ENCODE measurements at regions not wholly inside any gene's neighbourhood (a gene's known extent, or its start where the extent isn't known, plus 50 kb on each side); places are given as distances from the start of the nearest gene placed in this dataset.

- Histone ChIP-seq H3K9me3 (ENCODE audit: low read length) (no peaks in the 10 kb centered on the region), H2AFZ (ENCODE audit: low read length) (no peak overlapping the region), H4K20me1 (ENCODE audit: low read length) (no peaks in the 10 kb centered on the region), H3K4me2 (ENCODE audit: low read length) (no peak overlapping the region), H3K79me2 (ENCODE audit: low read length) (no peaks in the 10 kb centered on the region), H3K4me3 (ENCODE audit: low read length) (no peak overlapping the region), H3K27ac (ENCODE audit: low read length) (no peak overlapping the region), H3F3A (ENCODE audit: low read length, unreplicated experiment) (no peaks in the 10 kb centered on the region), H3K9me2 (replicated peaks; ENCODE audit: low read length) (no peaks in the 10 kb centered on the region), H3K4me1 (ENCODE audit: insufficient read depth, low read length) (no peaks in the 10 kb centered on the region), H3K36me3 (ENCODE audit: low read depth, low read length) (no peaks in the 10 kb centered on the region), H3K9ac (ENCODE audit: low read length) (no peak overlapping the region), H3K27me3 (ENCODE audit: low read length) (peaks cover 44% of the 10 kb centered on the region)
- no peak for TF ChIP-seq CTCF (conservative IDR thresholded peaks at IDR 0.05; ENCODE audit: low read depth, low read length)
- TF ChIP-seq EZH2 (IDR thresholded peaks at IDR 0.05; ENCODE audit: low read length, unreplicated experiment): no peak
- no peak for TF ChIP-seq EZH2phosphoT487 (IDR thresholded peaks at IDR 0.05; ENCODE audit: borderline replicate concordance, low read length)
- no TSS peak for BruUV-seq (replicated peaks)
- no peak for ATAC-seq
- ChIA-PET POLR2A (ENCODE audit: unreplicated experiment) (no interaction called here), CTCF (no interaction called here)
- intact Hi-C loops (cut with micrococcal nuclease): no loop called here
- DNase-seq: no peak
Measured at GRCh38 chr5:2111569-2112105, 228.9 kb upstream of the IRX4 start.

DNA sequence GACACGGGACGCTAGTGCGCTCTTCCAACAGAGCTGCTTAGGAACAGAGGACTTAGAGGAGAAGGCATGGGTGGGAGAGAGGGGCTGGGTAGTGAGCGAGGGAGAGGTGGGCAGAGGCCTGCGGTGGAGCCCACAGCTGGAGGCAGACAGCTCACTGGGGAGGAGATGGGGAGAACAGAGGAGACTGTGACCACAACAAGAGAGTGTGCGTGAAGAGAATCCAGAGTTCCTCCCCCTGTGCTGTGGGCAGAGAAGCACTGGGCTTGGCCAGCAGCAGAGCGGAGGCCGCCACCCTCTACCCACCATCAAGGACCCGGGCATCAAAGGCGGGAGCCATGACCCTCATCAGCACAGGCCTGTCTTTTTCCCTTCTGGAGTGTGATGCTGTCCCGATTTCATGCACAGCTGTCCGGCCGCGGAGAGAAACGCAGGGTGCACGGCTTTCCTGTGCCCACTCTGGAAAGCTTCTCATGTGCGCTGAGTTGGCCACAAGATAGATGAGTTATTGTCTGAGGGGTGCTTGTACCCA is 228.3 kb upstream of the IRX4 start:
- TF ChIP-seq CTCF (conservative IDR thresholded peaks at IDR 0.05; ENCODE audit: low read depth, low read length) (no peak), EZH2phosphoT487 (IDR thresholded peaks at IDR 0.05; ENCODE audit: borderline replicate concordance, low read length) (no peak), EZH2 (IDR thresholded peaks at IDR 0.05; ENCODE audit: low read length, unreplicated experiment) (no peak)
- Histone ChIP-seq H3K27ac (ENCODE audit: low read length) (no peak overlapping the region), H3K9me3 (ENCODE audit: low read length) (no peaks in the 10 kb centered on the region), H3K4me2 (ENCODE audit: low read length) (no peak overlapping the region), H2AFZ (ENCODE audit: low read length) (no peak overlapping the region), H3K9me2 (replicated peaks; ENCODE audit: low read length) (no peaks in the 10 kb centered on the region), H3K36me3 (ENCODE audit: low read depth, low read length) (no peaks in the 10 kb centered on the region), H3K27me3 (ENCODE audit: low read length) (peaks cover 44% of the 10 kb centered on the region), H3K9ac (ENCODE audit: low read length) (no peak overlapping the region), H4K20me1 (ENCODE audit: low read length) (no peaks in the 10 kb centered on the region), H3K4me3 (ENCODE audit: low read length) (no peak overlapping the region), H3K4me1 (ENCODE audit: insufficient read depth, low read length) (no peaks in the 10 kb centered on the region), H3F3A (ENCODE audit: low read length, unreplicated experiment) (no peaks in the 10 kb centered on the region), H3K79me2 (ENCODE audit: low read length) (no peaks in the 10 kb centered on the region)
- ChIA-PET CTCF (no interaction called here), POLR2A (ENCODE audit: unreplicated experiment) (no interaction called here)
- ATAC-seq: no peak
- DNase-seq: no peak
- BruUV-seq (replicated peaks): no TSS peak
- intact Hi-C loops (cut with micrococcal nuclease): no loop called here

- Histone ChIP-seq H3K27ac (ENCODE audit: low read length) (no peak overlapping the region), H3K4me2 (ENCODE audit: low read length) (no peak overlapping the region), H3K4me3 (ENCODE audit: low read length) (no peak overlapping the region), H3K9me3 (ENCODE audit: low read length) (no peaks in the 10 kb centered on the region), H3K9ac (ENCODE audit: low read length) (no peak overlapping the region), H3F3A (ENCODE audit: low read length, unreplicated experiment) (no peaks in the 10 kb centered on the region), H3K27me3 (ENCODE audit: low read length) (peaks cover 44% of the 10 kb centered on the region), H4K20me1 (ENCODE audit: low read length) (no peaks in the 10 kb centered on the region), H3K36me3 (ENCODE audit: low read depth, low read length) (no peaks in the 10 kb centered on the region), H3K9me2 (replicated peaks; ENCODE audit: low read length) (no peaks in the 10 kb centered on the region), H3K4me1 (ENCODE audit: insufficient read depth, low read length) (no peaks in the 10 kb centered on the region), H3K79me2 (ENCODE audit: low read length) (no peaks in the 10 kb centered on the region), H2AFZ (ENCODE audit: low read length) (no peak overlapping the region)
- CTCF ChIA-PET: no interaction called here
- BruUV-seq (replicated peaks): no TSS peak
- TF ChIP-seq CTCF (conservative IDR thresholded peaks at IDR 0.05; ENCODE audit: low read depth, low read length): no peak
- TF ChIP-seq EZH2 (IDR thresholded peaks at IDR 0.05; ENCODE audit: low read length, unreplicated experiment): no peak
- TF ChIP-seq EZH2phosphoT487 (IDR thresholded peaks at IDR 0.05; ENCODE audit: borderline replicate concordance, low read length): no peak
- POLR2A ChIA-PET (ENCODE audit: unreplicated experiment): no interaction called here
- intact Hi-C loops (cut with micrococcal nuclease): no loop called here
- DNase-seq (no peak), ATAC-seq (no peak)
Measured at GRCh38 chr5:2110137-2110933, 227.6 kb upstream of the IRX4 start.
